ENCODE measurements at regions not wholly inside any gene's neighbourhood (a gene's known extent, or its start where the extent isn't known, plus 50 kb on each side); places are given as distances from the start of the nearest gene placed in this dataset.

DNA sequence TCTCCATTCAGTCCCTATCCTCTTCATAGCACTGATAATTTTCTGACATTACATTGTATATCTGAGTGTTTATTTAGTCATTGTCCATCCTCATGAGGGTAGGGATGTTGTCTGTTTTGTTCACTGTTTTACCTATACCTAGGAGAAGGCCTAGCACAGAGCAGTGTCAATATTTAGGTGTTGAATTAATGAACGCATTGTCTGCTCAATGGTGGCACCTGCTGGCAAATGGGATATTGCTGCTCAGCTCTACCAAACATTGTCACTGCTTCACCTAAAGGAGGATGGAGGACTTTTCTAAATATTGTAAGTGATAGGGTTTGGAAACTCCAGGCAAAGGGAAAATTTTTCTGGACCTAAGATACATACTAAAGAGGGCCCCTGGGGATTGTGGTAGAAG, 243.9 kb downstream of the RRAGC start:
- TF ChIP-seq CTCF (IDR thresholded peaks at IDR 0.05) (no peak), POLR2A (IDR thresholded peaks at IDR 0.05) (no peak)
